ENCODE measurements at regions not wholly inside any gene's neighbourhood (a gene's known extent, or its start where the extent isn't known, plus 50 kb on each side); places are given as distances from the start of the nearest gene placed in this dataset.

DNA sequence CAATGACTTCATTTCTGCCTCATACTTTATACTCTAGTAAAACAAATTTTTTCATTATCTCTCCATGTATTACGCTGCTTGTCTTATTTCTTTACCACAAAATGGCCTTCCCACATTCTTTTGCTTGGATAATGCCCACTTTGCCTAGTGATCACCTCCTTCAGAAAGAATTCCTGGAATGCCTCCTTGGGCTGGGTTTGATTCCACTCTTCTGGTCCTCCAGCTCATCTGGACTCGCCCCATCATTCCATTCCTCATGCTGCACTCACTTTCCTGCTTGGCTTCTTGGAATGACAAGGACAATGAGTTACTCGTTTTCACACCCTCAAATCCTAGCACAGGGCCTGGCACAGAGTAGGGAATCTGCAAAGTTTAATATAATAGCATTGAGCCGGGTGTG lies 475.1 kb upstream of the LARGE1 start:
- TF ChIP-seq, protein P1, sequence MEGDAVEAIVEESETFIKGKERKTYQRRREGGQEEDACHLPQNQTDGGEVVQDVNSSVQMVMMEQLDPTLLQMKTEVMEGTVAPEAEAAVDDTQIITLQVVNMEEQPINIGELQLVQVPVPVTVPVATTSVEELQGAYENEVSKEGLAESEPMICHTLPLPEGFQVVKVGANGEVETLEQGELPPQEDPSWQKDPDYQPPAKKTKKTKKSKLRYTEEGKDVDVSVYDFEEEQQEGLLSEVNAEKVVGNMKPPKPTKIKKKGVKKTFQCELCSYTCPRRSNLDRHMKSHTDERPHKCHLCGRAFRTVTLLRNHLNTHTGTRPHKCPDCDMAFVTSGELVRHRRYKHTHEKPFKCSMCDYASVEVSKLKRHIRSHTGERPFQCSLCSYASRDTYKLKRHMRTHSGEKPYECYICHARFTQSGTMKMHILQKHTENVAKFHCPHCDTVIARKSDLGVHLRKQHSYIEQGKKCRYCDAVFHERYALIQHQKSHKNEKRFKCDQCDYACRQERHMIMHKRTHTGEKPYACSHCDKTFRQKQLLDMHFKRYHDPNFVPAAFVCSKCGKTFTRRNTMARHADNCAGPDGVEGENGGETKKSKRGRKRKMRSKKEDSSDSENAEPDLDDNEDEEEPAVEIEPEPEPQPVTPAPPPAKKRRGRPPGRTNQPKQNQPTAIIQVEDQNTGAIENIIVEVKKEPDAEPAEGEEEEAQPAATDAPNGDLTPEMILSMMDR (IDR thresholded peaks at IDR 0.05 in 2 of 3, conservative IDR thresholded peaks at IDR 0.05 in 1 of 3; ENCODE audit: borderline replicate concordance in 1 of 3, insufficient read depth in 1 of 3, low read depth in 2 of 3, low read length in 2 of 3): no peak
- TF ChIP-seq, protein P2, sequence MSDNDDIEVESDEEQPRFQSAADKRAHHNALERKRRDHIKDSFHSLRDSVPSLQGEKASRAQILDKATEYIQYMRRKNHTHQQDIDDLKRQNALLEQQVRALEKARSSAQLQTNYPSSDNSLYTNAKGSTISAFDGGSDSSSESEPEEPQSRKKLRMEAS (IDR thresholded peaks at IDR 0.05): no peak
- TF ChIP-seq ZFX (IDR thresholded peaks at IDR 0.05) (no peak), RAD21 (IDR thresholded peaks at IDR 0.05; ENCODE audit: low read depth) (no peak), EGR1 (IDR thresholded peaks at IDR 0.05; ENCODE audit: low read depth) (no peak), POLR2A (IDR thresholded peaks at IDR 0.05; ENCODE audit: borderline replicate concordance, extremely low read depth, insufficient read depth, insufficient read length) (no peak)
